Uterus (tissue), 3 donors: ENCODE measurements at regions not wholly inside any gene's neighbourhood (a gene's known extent, or its start where the extent isn't known, plus 50 kb on each side); places are given as distances from the start of the nearest gene placed in this dataset.

Source experiments
- DNase-seq, 2 donors: peaks; one replicate each; pipeline ENCODE4 v3.0.0-alpha.2; 2019 to 2020
- H3K27ac ChIP-seq, 2 donors: fragments of 200-600 bp; sonication (generic); 1 replicate in 1 of 2; 2 replicates in 1 of 2; pipeline ENCODE4 v1.5.1; 2016 to 2018
- H3K27me3 ChIP-seq, 2 donors: fragments of 200-600 bp; sonication (generic); one replicate each; pipeline ENCODE4 v1.5.1; 2018 to 2019; ENCODE audit warnings: control low read depth in 1 of 2
- H3K36me3 ChIP-seq, 2 donors: fragments of 200-600 bp; sonication (generic); one replicate each; pipeline ENCODE4 v1.5.1; 2019; ENCODE audit warnings: control low read depth in 1 of 2
- H3K4me1 ChIP-seq, 2 donors: fragments of 200-600 bp; sonication (generic); one replicate each; pipeline ENCODE4 v1.5.1; 2018 to 2019; ENCODE audit warnings: control low read depth in 1 of 2
- H3K4me3 ChIP-seq, 2 donors: fragments of 200-600 bp; sonication (generic); 1 replicate in 1 of 2; 2 replicates in 1 of 2; pipeline ENCODE4 v1.5.1; 2018 to 2019; ENCODE audit warnings: mild to moderate bottlenecking in 1 of 2
- H3K9me3 ChIP-seq, 2 donors: fragments of 200-600 bp; sonication (generic); one replicate each; pipeline ENCODE4 v1.5.1; 2019; ENCODE audit warnings: control low read depth in 1 of 2
- CTCF ChIP-seq, 4 experiments: fragments of 200-600 bp in 2 of 4; fragments of 450-650 bp in 2 of 4; sonication (generic) in 2 of 4; IDR thresholded peaks; one replicate each; pipeline ENCODE4 v1.5.1; 2016 to 2019; ENCODE audit warnings: antibody characterized with exemption in 4 of 4, mild to moderate bottlenecking in 2 of 4, moderate library complexity in 1 of 4
- POLR2A ChIP-seq, 2 donors: fragments of 450-650 bp; IDR thresholded peaks; one replicate each; pipeline ENCODE4 v1.6.1; 2016; ENCODE audit warnings: antibody characterized with exemption in 2 of 2, mild to moderate bottlenecking in 1 of 2, moderate library complexity in 1 of 2
- intact Hi-C: fragments of 100-400 bp; cut with DNase I; formaldehyde crosslinking; loops from one replicate; pipeline ENCODE4 v1.15.1; 2023; ENCODE audit warnings: low total_unique reads
- donor health status: DM: yes; HTN: yes; CAD: no.

DNA sequence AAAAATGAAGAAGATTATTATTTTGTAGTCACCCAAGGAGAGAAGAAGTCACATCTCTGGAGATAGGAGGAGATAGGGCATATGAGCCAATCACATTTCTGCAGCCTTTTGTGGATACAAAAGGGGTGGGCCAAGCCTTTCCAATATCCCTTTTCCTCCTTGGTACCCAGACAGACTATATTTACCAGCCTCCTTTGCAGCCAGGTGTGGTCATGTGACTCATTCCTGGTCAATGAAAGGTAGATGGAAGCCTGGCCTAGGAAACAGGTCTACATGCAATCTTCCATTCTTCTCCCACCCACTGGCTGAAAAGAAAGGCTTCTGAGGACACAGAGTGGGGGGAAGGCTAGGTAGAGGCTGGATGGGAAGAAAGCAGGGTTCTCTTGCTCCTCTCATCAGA is 58.1 kb upstream of the ERG start:
- no peak overlapping the region for H3K4me3 ChIP-seq
- no peaks in the 10 kb centered on the region for H3K27me3 ChIP-seq
- no peaks in the 10 kb centered on the region for H3K4me1 ChIP-seq
- no peak for DNase-seq
- no peak for TF ChIP-seq CTCF (IDR thresholded peaks at IDR 0.05)
- TF ChIP-seq POLR2A (IDR thresholded peaks at IDR 0.05) = no peak
- intact Hi-C loops = no loop called here
- H3K36me3 ChIP-seq = no peaks in the 10 kb centered on the region
- H3K27ac ChIP-seq = no peak overlapping the region
- H3K9me3 ChIP-seq = no peaks in the 10 kb centered on the region

DNA sequence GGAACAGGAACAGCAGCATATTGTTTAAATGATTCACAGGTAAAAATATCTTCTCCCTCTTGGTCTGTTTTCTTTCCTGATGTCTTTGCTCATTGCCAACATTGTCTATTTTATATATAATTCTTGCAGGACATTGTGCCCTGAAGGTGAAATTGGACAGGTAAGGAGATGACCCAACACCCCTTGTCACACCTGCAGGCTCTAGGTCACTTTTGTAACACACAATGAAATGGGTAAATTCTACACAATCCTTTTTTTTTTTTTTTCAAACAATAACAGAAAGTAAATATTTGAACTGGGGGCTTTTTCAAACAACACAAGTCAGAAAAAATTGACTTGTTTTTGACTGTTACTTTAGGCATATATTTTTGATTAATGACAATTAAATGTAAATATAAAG is 62.9 kb upstream of the ERG start:
- TF ChIP-seq POLR2A (IDR thresholded peaks at IDR 0.05) (no peak), CTCF (IDR thresholded peaks at IDR 0.05) (no peak)
- intact Hi-C loops = no loop called here
- Histone ChIP-seq H3K27ac (no peak overlapping the region), H3K4me1 (no peaks in the 10 kb centered on the region), H3K36me3 (no peaks in the 10 kb centered on the region), H3K4me3 (no peak overlapping the region), H3K9me3 (no peaks in the 10 kb centered on the region), H3K27me3 (no peaks in the 10 kb centered on the region)
- DNase-seq = no peak

DNA sequence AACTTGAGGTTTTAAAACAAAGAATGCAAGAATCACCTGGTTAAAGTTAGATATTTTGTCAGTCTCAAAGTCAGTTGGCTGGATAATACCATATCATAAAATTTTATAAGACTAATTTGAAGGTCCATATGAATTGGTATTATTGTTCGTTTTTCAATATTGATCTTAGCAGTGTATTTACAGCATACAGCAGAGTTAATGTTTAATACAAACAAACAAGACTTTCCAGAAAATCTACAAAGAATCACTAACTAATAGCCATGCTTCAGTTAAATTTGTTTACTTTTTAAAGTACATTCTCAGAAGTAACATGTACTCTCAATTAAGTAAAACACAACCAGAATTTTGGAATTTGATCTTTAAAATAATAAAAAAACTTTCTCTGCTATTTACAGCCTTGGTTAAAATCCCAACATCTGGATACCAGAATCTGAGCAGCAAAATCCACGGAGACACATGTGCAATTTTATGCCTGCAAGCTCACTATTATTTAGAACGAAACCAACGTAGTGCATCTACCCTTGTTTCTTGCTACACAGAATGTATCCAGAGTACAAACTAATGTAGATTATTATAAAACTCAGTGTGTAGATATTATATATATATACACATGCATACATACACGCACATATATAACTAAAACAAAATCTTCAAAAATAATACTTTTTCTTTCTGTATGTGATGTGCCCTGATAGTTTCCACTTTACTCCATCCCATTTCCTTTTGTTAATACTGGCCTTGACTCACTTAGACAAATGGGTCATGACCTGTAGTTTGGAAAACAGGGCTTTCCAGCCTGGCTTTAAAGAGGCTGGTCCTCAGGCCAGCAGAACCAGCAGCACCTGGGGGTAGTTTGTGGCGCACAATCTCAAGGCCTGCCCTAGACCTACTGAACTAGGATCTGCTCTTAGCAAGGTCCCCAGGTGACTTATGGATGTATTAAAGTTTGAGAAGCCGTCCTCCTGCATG is 63.6 kb upstream of the ERG start:
- intact Hi-C loops = no loop called here
- DNase-seq = no peak
- H3K9me3 ChIP-seq = no peaks in the 10 kb centered on the region
- no peak overlapping the region for H3K27ac ChIP-seq
- H3K36me3 ChIP-seq = no peaks in the 10 kb centered on the region
- H3K27me3 ChIP-seq = no peaks in the 10 kb centered on the region
- H3K4me3 ChIP-seq = no peak overlapping the region
- TF ChIP-seq POLR2A (IDR thresholded peaks at IDR 0.05) = no peak
- TF ChIP-seq CTCF (IDR thresholded peaks at IDR 0.05) = no peak
- H3K4me1 ChIP-seq = no peaks in the 10 kb centered on the region

GRCh38 chr21:38567335-38567969 is 69.2 kb upstream of the ERG start:
- no peak for DNase-seq
- H3K9me3 ChIP-seq = no peaks in the 10 kb centered on the region
- intact Hi-C loops = no loop called here
- no peaks in the 10 kb centered on the region for H3K27me3 ChIP-seq
- TF ChIP-seq POLR2A (IDR thresholded peaks at IDR 0.05) = no peak
- TF ChIP-seq CTCF (IDR thresholded peaks at IDR 0.05) = no peak
- no peaks in the 10 kb centered on the region for H3K4me1 ChIP-seq
- no peak overlapping the region for H3K27ac ChIP-seq
- H3K4me3 ChIP-seq = no peak overlapping the region
- H3K36me3 ChIP-seq = no peaks in the 10 kb centered on the region

GRCh38 chr21:38567970-38568360 is 69.7 kb upstream of the ERG start:
- intact Hi-C loops = no loop called here
- H3K4me3 ChIP-seq = no peak overlapping the region
- TF ChIP-seq CTCF (IDR thresholded peaks at IDR 0.05) (no peak), POLR2A (IDR thresholded peaks at IDR 0.05) (no peak)
- no peak overlapping the region for H3K27ac ChIP-seq
- no peak for DNase-seq
- H3K4me1 ChIP-seq = no peaks in the 10 kb centered on the region
- H3K27me3 ChIP-seq = no peaks in the 10 kb centered on the region
- H3K36me3 ChIP-seq = no peaks in the 10 kb centered on the region
- H3K9me3 ChIP-seq = no peaks in the 10 kb centered on the region
